GM23338 (cell line): ENCODE measurements at regions not wholly inside any gene's neighbourhood (a gene's known extent, or its start where the extent isn't known, plus 50 kb on each side); places are given as distances from the start of the nearest gene placed in this dataset.

Experiments used
- CREB1 ChIP-seq: fragments of 250-450 bp; sonication (Bioruptor Pico); IDR thresholded peaks from 2 replicates; pipeline ENCODE4 v1.5.0; 2020; ENCODE audit warnings: low read depth, mild to moderate bottlenecking, moderate library complexity
- ETS1 ChIP-seq: IDR thresholded peaks from 2 replicates; pipeline ENCODE4 v1.6.1; 2016; ENCODE audit warnings: antibody characterized with exemption
- EZH2 ChIP-seq: fragments of 200-600 bp; sonication (generic); IDR thresholded peaks from one replicate; pipeline ENCODE4 v1.8.0; 2017; ENCODE audit warnings: antibody characterized with exemption, mild to moderate bottlenecking, low read depth; ENCODE audit not compliant: unreplicated experiment
- EZH2phosphoT487 ChIP-seq: fragments of 200-600 bp; sonication (generic); IDR thresholded peaks from one replicate; pipeline ENCODE4 v1.8.1; 2018; ENCODE audit warnings: antibody characterized with exemption; ENCODE audit not compliant: unreplicated experiment
- JUNB ChIP-seq: IDR thresholded peaks from one replicate; pipeline ENCODE4 v1.6.1; 2016; ENCODE audit warnings: antibody characterized with exemption; ENCODE audit not compliant: unreplicated experiment
- NANOG ChIP-seq: IDR thresholded peaks from 2 replicates; pipeline ENCODE4 v1.6.1; 2016; ENCODE audit warnings: antibody characterized with exemption, borderline replicate concordance
- POLR2AphosphoS5 ChIP-seq: IDR thresholded peaks from 2 replicates; pipeline ENCODE4 v1.6.1; 2016; ENCODE audit warnings: antibody characterized with exemption, low read depth
- REST ChIP-seq: IDR thresholded peaks from one replicate; pipeline ENCODE4 v1.6.1; 2018; ENCODE audit warnings: antibody characterized with exemption; ENCODE audit not compliant: unreplicated experiment
- STAT1 ChIP-seq: IDR thresholded peaks from one replicate; pipeline ENCODE4 v1.6.1; 2016; ENCODE audit warnings: antibody characterized with exemption; ENCODE audit not compliant: unreplicated experiment
- ZNF114 ChIP-seq: fragments of 250-450 bp; sonication (Bioruptor Pico); IDR thresholded peaks from 2 replicates; pipeline ENCODE4 v1.5.0; 2020; ENCODE audit warnings: mild to moderate bottlenecking, moderate library complexity
- ZNF331 ChIP-seq: fragments of 250-450 bp; sonication (Bioruptor Pico); IDR thresholded peaks from 2 replicates; pipeline ENCODE4 v1.5.0; 2020; ENCODE audit warnings: low read depth, mild to moderate bottlenecking, moderate library complexity
- TF ChIP-seq, protein P1 (sequence below), 2 experiments: fragments of 200-600 bp in 1 of 2; sonication (generic) in 1 of 2; conservative IDR thresholded peaks; 2 replicates each; pipeline versions ENCODE4 v1.5.1 to v1.6.1; 2016 to 2017; ENCODE audit warnings: antibody characterized with exemption in 2 of 2, low read depth in 2 of 2, mild to moderate bottlenecking in 2 of 2, moderate library complexity in 1 of 2
- TF ChIP-seq, protein P2 (sequence below): fragments of 250-450 bp; sonication (Bioruptor Pico); IDR thresholded peaks from 2 replicates; pipeline ENCODE4 v1.5.0; 2020; ENCODE audit warnings: mild to moderate bottlenecking, moderate library complexity

DNA sequence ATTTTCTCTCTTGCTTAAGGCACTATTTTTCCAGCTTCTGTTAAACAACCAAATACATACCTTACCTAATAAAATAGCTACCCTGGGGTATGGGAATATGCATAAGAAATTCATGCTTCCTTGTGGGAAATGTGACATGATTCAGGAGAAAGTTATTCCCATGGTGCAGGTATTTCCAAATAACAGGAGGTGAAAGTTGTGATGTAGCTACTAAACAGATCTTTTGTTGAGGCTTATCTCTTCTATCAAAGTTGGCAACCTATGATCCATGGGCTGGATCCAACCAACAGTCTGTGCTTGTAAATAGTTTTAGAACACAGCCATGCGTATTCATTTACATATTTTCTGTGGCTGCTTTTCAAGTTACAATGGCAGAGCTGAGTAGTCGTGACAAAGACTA, 177.8 kb upstream of the NBEA start:
- TF ChIP-seq EZH2phosphoT487, result no peak
- TF ChIP-seq EZH2, result no peak
- TF ChIP-seq, protein P1, sequence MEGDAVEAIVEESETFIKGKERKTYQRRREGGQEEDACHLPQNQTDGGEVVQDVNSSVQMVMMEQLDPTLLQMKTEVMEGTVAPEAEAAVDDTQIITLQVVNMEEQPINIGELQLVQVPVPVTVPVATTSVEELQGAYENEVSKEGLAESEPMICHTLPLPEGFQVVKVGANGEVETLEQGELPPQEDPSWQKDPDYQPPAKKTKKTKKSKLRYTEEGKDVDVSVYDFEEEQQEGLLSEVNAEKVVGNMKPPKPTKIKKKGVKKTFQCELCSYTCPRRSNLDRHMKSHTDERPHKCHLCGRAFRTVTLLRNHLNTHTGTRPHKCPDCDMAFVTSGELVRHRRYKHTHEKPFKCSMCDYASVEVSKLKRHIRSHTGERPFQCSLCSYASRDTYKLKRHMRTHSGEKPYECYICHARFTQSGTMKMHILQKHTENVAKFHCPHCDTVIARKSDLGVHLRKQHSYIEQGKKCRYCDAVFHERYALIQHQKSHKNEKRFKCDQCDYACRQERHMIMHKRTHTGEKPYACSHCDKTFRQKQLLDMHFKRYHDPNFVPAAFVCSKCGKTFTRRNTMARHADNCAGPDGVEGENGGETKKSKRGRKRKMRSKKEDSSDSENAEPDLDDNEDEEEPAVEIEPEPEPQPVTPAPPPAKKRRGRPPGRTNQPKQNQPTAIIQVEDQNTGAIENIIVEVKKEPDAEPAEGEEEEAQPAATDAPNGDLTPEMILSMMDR (conservative IDR thresholded peaks at IDR 0.05; ENCODE audit: low read depth in 2 of 2), result no peak
- no peak for TF ChIP-seq ETS1
- no peak for TF ChIP-seq REST
- no peak for TF ChIP-seq POLR2AphosphoS5
- TF ChIP-seq CREB1 (CRISPR knock-in tag), result no peak
- TF ChIP-seq JUNB, result no peak
- TF ChIP-seq, protein P2, sequence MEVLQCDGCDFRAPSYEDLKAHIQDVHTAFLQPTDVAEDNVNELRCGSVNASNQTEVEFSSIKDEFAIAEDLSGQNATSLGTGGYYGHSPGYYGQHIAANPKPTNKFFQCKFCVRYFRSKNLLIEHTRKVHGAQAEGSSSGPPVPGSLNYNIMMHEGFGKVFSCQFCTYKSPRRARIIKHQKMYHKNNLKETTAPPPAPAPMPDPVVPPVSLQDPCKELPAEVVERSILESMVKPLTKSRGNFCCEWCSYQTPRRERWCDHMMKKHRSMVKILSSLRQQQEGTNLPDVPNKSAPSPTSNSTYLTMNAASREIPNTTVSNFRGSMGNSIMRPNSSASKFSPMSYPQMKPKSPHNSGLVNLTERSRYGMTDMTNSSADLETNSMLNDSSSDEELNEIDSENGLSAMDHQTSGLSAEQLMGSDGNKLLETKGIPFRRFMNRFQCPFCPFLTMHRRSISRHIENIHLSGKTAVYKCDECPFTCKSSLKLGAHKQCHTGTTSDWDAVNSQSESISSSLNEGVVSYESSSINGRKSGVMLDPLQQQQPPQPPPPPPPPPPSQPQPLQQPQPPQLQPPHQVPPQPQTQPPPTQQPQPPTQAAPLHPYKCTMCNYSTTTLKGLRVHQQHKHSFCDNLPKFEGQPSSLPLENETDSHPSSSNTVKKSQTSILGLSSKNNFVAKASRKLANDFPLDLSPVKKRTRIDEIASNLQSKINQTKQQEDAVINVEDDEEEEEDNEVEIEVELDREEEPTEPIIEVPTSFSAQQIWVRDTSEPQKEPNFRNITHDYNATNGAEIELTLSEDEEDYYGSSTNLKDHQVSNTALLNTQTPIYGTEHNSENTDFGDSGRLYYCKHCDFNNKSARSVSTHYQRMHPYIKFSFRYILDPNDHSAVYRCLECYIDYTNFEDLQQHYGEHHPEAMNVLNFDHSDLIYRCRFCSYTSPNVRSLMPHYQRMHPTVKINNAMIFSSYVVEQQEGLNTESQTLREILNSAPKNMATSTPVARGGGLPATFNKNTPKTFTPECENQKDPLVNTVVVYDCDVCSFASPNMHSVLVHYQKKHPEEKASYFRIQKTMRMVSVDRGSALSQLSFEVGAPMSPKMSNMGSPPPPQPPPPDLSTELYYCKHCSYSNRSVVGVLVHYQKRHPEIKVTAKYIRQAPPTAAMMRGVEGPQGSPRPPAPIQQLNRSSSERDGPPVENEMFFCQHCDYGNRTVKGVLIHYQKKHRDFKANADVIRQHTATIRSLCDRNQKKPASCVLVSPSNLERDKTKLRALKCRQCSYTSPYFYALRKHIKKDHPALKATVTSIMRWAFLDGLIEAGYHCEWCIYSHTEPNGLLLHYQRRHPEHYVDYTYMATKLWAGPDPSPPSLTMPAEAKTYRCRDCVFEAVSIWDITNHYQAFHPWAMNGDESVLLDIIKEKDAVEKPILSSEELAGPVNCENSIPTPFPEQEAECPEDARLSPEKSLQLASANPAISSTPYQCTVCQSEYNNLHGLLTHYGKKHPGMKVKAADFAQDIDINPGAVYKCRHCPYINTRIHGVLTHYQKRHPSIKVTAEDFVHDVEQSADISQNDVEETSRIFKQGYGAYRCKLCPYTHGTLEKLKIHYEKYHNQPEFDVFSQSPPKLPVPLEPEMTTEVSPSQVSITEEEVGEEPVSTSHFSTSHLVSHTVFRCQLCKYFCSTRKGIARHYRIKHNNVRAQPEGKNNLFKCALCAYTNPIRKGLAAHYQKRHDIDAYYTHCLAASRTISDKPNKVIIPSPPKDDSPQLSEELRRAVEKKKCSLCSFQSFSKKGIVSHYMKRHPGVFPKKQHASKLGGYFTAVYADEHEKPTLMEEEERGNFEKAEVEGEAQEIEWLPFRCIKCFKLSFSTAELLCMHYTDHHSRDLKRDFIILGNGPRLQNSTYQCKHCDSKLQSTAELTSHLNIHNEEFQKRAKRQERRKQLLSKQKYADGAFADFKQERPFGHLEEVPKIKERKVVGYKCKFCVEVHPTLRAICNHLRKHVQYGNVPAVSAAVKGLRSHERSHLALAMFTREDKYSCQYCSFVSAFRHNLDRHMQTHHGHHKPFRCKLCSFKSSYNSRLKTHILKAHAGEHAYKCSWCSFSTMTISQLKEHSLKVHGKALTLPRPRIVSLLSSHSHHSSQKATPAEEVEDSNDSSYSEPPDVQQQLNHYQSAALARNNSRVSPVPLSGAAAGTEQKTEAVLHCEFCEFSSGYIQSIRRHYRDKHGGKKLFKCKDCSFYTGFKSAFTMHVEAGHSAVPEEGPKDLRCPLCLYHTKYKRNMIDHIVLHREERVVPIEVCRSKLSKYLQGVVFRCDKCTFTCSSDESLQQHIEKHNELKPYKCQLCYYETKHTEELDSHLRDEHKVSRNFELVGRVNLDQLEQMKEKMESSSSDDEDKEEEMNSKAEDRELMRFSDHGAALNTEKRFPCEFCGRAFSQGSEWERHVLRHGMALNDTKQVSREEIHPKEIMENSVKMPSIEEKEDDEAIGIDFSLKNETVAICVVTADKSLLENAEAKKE, result no peak
- no peak for TF ChIP-seq ZNF114
- no peak for TF ChIP-seq STAT1
- TF ChIP-seq NANOG, result no peak
- TF ChIP-seq ZNF331 (CRISPR knock-in tag), result no peak
